Thymus (tissue), 11 donors: ENCODE measurements at regions not wholly inside any gene's neighbourhood (a gene's known extent, or its start where the extent isn't known, plus 50 kb on each side); places are given as distances from the start of the nearest gene placed in this dataset.
"Not testable (repeated sequence)": the region's sequence is repeated elsewhere in the genome, so short reads cannot be mapped to it uniquely, and the experiment has no call there.

Source experiments
- DNase-seq, 9 donors: peaks; one replicate each; pipeline ENCODE4 v3.0.0-alpha.2; 2013; ENCODE audit warnings: low spot score in 9 of 9, low read depth in 6 of 9, missing footprints in 1 of 9
- H3K27ac ChIP-seq, 2 donors: one replicate each; pipeline ENCODE4 v1.5.1; 2013; ENCODE audit warnings: control low read depth in 1 of 2, low read depth in 1 of 2, low read length in 1 of 2, mild to moderate bottlenecking in 1 of 2, moderate library complexity in 1 of 2
- H3K27me3 ChIP-seq, 2 donors: one replicate each; pipeline ENCODE4 v1.5.1; 2013; ENCODE audit warnings: low read length in 1 of 2; ENCODE audit not compliant: control insufficient read depth in 2 of 2, insufficient read depth in 1 of 2
- H3K36me3 ChIP-seq, 2 donors: one replicate each; pipeline ENCODE4 v1.5.1; 2013; ENCODE audit warnings: low read length in 1 of 2, mild to moderate bottlenecking in 1 of 2, moderate library complexity in 1 of 2; ENCODE audit not compliant: control insufficient read depth in 2 of 2, insufficient read depth in 2 of 2
- H3K4me1 ChIP-seq, 2 donors: one replicate each; pipeline ENCODE4 v1.5.1; 2013; ENCODE audit warnings: low read length in 2 of 2; ENCODE audit not compliant: control insufficient read depth in 2 of 2, insufficient read depth in 2 of 2
- H3K4me3 ChIP-seq, 2 donors: one replicate each; pipeline ENCODE4 v1.5.1; 2013; ENCODE audit warnings: low read length in 2 of 2, control low read depth in 1 of 2, mild to moderate bottlenecking in 1 of 2
- H3K9me3 ChIP-seq, 2 donors: one replicate each; pipeline ENCODE4 v1.5.1; 2013; ENCODE audit warnings: low read length in 1 of 2, mild to moderate bottlenecking in 1 of 2; ENCODE audit not compliant: control insufficient read depth in 2 of 2, insufficient read depth in 1 of 2
- WGBS: extraction: QIAGEN DNeasy Blood & Tissue Kit; methylation state at CpG from one replicate; pipeline ENCODE4 v1.1.7; 2013; 5-methylcytosine and 5-hydroxymethylcytosine counted together
- donor health status: healthy.

- no peaks in the 10 kb centered on the region for H3K36me3 ChIP-seq
- H3K4me3 ChIP-seq: no peak overlapping the region
- H3K27ac ChIP-seq: no peak overlapping the region
- no peak for DNase-seq
- no peaks in the 10 kb centered on the region for H3K4me1 ChIP-seq
- WGBS: 93% methylated on average over 1 of the region's 1 CpG
- H3K9me3 ChIP-seq: no peaks in the 10 kb centered on the region
- H3K27me3 ChIP-seq: no peaks in the 10 kb centered on the region
These were observed 163.3 kb downstream of the TMEM121 start for GRCh38 chr14:105689722-105690121.

- Histone ChIP-seq H3K36me3 (no peaks in the 10 kb centered on the region), H3K4me3 (no peak overlapping the region), H3K27ac (no peak overlapping the region), H3K9me3 (no peaks in the 10 kb centered on the region), H3K4me1 (no peaks in the 10 kb centered on the region), H3K27me3 (no peaks in the 10 kb centered on the region)
- WGBS: 98% methylated on average over 3 of the region's 3 CpGs
- no peak for DNase-seq
These were observed 164.3 kb downstream of the TMEM121 start for GRCh38 chr14:105690671-105691070.

GRCh38 chr14:105691321-105692109 is 165.1 kb downstream of the TMEM121 start:
- WGBS: 95% methylated on average over 25 of the region's 25 CpGs
- not testable (repeated sequence) for H3K36me3 ChIP-seq, DNase-seq, H3K9me3 ChIP-seq, H3K4me1 ChIP-seq, H3K27me3 ChIP-seq, H3K27ac ChIP-seq, H3K4me3 ChIP-seq

GRCh38 chr14:105692110-105692685 is 165.8 kb downstream of the TMEM121 start:
- not testable (repeated sequence) for H3K27ac ChIP-seq
- WGBS: 100% methylated on average over 2 of the region's 19 CpGs

GRCh38 chr14:105694961-105695360 is 168.6 kb downstream of the TMEM121 start:
- H3K27me3 ChIP-seq: no peaks in the 10 kb centered on the region
- H3K4me1 ChIP-seq: no peaks in the 10 kb centered on the region
- 93% methylated on average over 2 of the region's 2 CpGs for WGBS
- no peak overlapping the region for H3K4me3 ChIP-seq
- H3K27ac ChIP-seq: no peak overlapping the region
- H3K36me3 ChIP-seq: no peaks in the 10 kb centered on the region
- no peaks in the 10 kb centered on the region for H3K9me3 ChIP-seq
- DNase-seq: no peak

More at GRCh38 chr14:105692110-105692685, 165.8 kb downstream of the TMEM121 start:
- H3K4me3 ChIP-seq, H3K4me1 ChIP-seq, H3K36me3 ChIP-seq, DNase-seq, H3K9me3 ChIP-seq, H3K27me3 ChIP-seq: not testable (repeated sequence)

GRCh38 chr14:105696388-105696787 is 170.0 kb downstream of the TMEM121 start:
- not testable (repeated sequence) for H3K4me1 ChIP-seq, H3K27me3 ChIP-seq, H3K27ac ChIP-seq, H3K9me3 ChIP-seq, DNase-seq, H3K4me3 ChIP-seq, H3K36me3 ChIP-seq
- WGBS: 62% methylated on average over 3 of the region's 11 CpGs

- not testable (repeated sequence) for H3K27ac ChIP-seq, DNase-seq, H3K36me3 ChIP-seq, H3K4me1 ChIP-seq, H3K4me3 ChIP-seq, H3K9me3 ChIP-seq, H3K27me3 ChIP-seq
- 96% methylated on average over 22 of the region's 22 CpGs for WGBS
These were observed 171.0 kb downstream of the TMEM121 start for GRCh38 chr14:105697414-105697813.

GRCh38 chr14:105697955-105698354 is 171.6 kb downstream of the TMEM121 start:
- H3K4me1 ChIP-seq, H3K27me3 ChIP-seq, H3K27ac ChIP-seq, H3K9me3 ChIP-seq, H3K4me3 ChIP-seq, DNase-seq, H3K36me3 ChIP-seq: not testable (repeated sequence)
- 97% methylated on average over 5 of the region's 5 CpGs for WGBS

GRCh38 chr14:105698940-105699556 is 172.7 kb downstream of the TMEM121 start:
- not testable (repeated sequence) for H3K4me3 ChIP-seq, H3K27me3 ChIP-seq, H3K4me1 ChIP-seq, H3K9me3 ChIP-seq, H3K36me3 ChIP-seq, DNase-seq, H3K27ac ChIP-seq
- 93% methylated on average over 17 of the region's 27 CpGs for WGBS
